GM18499 (cell line): ENCODE measurements at regions not wholly inside any gene's neighbourhood (a gene's known extent, or its start where the extent isn't known, plus 50 kb on each side); places are given as distances from the start of the nearest gene placed in this dataset.

Source experiments
- ATAC-seq: cut with Tn5 transposase; IDR thresholded peaks from one replicate; pipeline ENCODE4 v1.9.1; 2021; ENCODE audit warnings: moderate number of reproducible peaks; ENCODE audit not compliant: insufficient read depth, unreplicated experiment

DNA sequence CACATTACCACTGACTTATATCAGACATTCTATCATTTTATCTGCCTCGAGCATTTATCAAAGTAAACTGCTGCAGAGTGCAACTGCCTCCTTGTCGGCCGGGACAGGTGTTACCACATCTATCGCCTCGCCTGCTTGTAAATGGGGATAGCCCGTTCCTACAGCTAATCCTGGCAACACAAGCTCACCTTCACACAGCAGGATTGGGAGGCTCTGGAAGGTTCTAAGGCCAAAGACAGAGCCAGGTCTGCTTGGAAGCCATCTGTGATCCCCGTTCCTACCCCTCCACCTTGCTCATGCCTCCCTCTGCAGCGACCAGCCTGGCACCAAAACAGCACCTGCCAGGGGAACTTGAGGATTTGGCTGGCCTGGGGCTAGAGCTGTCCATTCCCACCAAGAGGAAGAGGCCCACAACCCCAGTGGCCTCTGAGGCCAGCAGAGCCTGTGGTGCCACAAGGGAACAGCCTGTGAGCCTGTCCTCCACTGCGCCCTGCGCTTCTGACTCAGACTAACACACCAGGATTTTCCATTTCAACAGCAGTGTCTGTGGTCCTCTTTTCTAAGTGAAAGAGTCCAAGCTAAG lies 114.8 kb upstream of the DIO3 start:
- no peak for ATAC-seq

DNA sequence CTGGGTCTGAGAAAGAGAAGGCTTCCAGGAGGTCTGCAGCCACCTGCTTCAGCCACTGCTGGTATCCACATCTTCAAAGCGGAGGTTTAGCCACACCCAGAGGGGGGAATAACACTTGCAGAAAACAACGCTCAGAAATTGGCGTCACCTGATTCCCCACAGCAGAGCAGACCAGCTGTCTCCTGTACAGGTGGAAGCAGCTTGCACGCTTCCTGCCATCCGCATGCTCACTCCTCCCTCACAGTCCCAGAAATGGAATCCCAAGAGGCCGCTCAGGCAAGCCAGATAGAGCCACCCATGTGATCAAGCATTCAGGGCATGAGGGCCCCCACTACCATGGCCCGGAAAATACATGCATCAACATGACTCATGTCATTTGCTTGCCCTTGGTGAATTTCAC lies 112.2 kb upstream of the DIO3 start:
- ATAC-seq = no peak

DNA sequence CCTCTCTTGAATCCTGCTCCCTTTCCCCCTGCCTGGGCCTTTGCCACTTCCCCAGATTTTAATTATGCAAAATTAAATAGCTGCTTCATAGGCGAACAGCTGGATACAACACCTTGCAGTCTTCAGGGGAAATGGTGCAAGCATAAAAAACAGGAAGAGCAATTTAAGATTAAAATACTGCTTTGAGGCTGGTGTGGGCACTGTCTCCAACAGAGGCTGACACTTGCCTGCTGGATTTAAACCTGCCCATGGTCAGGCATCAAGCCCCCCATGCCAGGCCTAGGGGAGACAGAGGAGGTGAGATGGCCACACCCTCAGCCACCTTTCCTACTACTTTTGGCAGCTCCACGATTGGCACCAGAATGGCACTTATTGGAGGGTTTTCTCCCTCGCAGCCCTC lies 110.1 kb upstream of the DIO3 start:
- no peak for ATAC-seq

DNA sequence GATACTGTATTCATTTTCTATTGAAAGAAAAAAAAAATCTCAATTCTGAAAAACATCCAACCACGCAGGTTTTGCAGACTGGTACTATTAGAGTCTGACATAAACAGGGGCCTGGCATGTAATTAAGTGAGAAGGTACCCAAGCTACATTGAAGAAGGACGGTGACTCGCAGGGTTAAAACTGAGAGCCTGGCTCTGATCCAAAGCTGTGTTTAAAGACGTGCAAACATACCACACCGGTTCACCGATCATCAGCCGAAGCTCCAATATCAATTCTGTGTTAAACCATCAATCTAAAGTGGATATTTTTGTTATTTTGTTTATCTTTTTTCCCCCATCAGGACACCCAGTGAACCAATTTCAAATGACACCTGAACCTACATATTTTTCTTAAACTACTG lies 108.1 kb upstream of the DIO3 start:
- no peak for ATAC-seq

DNA sequence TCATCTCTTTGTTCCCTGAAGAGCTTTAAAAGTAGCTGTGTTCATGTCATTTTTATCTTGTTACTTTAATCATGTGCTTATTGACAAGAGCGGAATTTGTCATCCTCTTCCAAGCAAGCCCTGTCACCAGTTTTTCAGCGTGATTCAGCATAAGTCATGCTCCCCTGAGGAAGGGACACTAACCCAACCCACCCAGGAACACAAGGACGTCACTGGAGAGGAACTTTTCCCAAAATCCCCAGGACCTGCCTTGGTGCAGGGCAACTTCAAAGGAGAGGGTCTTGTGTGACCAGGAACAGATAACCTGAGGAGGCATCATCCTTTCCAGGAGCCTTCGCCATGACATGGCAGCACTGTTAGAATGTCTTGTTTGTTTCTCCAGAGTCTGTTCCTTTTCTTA lies 107.1 kb upstream of the DIO3 start:
- ATAC-seq = no peak

DNA sequence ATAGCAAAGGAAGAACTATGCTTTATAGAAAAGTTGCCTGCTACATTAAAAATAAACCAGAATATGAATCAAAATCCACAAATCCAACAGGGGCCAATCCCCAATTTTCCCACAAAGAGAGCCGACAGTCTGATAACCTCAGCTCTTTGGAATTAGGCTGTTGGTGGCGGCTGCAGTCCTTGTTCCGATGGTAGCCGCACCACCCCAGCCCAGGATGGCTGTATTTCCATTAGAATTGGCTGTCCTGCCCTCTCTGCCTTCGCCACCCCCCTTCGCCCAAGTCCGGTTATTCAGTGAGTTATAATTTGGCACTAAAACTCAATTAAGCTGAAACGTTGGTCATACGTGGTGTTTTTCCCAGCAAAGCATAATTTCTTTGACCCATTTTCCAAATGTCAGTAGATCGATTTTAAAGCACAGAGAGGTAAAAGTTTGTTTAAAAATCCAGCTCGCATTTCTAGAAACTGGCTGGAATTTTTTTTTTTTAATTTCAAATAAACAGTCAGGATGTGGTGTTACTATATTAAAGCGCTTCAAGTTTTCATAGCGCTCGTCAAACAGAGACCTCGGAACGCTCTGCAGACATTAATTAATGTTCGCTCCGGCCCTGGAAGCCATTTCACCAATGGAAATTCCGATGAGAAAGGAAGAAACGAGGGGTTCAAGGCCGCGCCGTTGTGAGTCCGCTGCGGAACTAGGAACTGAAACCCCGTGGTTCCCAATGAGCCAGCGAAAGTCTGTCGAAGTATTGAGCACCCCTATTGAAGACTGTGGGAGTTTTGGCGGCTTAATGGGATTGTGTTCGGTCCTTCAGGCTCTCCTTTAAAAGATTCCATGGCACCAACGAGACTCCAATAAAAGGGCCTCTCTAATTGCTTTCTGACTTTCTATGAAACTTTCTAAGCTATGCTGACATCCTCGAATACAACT lies 104.8 kb upstream of the DIO3 start:
- ATAC-seq = no peak

DNA sequence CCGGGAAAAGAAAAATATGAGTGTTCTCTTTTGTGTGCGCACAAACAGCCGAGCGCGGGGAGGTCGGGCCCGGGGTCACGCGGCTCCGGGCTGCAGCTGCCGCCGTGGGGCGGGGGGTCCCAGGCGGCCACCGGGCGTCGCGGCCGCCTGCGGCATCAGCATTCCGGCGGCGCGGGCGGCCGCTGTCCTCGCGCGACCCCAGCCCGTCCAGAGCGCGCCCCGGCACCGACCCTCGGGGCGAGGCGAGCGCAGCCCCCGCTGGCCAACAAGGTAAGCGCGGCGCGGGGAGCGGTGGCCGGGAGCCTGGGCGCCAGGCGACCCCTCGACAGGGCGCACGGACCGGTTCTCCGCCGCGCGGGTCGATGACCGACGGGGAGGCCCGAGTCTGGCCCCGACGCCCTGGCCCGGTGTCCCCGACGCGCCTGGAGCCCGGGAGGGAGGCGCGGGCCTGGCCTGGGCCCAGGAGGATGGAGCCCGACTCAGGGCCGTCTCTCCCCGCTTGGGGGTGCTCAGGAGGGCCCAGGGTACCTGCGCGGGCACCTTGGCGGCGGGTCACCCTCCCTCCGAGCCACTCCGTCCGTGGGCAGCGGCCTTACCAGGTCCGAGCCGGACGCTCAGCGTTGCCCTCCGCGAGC lies 103.9 kb upstream of the DIO3 start:
- ATAC-seq = no peak

DNA sequence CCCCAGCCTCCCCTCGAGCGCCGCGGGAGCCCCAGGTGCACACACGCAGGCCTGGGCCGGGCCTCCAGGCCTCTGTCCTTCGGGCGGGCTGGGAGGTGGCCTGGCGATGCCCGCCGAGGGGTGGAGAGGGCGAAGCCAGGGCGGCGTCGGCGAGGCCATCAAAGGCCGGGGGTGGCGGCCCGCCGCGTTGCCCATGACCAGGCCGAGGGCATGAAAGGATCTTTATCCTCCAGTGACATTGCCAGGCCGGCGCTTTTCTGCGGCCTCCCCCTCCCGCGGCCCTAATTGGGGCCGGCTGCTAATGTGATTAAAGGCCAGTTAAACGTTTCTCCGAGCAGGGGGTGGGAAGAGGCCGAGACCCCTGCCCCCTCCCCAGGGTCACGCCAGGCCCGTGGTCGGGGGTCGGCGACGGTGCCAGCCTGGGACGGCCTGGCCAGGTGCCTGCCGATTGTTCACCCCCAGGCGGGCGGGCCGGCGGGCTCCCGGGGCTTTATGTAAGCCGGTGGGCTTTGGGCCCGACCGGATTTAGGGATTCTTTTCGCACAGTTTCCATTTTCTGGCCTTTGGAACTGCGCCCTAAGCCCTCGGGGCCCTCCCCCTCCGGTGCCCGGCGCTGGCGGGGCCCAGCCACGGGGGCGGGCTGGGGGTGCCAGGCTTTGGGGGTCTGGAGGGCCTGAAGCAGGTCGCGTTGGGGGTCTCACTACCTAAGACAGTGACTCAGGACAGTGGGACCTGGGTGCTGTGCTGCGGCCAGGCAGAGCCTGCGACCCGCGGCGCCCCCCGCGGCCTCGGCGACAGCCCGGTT lies 103.2 kb upstream of the DIO3 start:
- ATAC-seq = no peak

DNA sequence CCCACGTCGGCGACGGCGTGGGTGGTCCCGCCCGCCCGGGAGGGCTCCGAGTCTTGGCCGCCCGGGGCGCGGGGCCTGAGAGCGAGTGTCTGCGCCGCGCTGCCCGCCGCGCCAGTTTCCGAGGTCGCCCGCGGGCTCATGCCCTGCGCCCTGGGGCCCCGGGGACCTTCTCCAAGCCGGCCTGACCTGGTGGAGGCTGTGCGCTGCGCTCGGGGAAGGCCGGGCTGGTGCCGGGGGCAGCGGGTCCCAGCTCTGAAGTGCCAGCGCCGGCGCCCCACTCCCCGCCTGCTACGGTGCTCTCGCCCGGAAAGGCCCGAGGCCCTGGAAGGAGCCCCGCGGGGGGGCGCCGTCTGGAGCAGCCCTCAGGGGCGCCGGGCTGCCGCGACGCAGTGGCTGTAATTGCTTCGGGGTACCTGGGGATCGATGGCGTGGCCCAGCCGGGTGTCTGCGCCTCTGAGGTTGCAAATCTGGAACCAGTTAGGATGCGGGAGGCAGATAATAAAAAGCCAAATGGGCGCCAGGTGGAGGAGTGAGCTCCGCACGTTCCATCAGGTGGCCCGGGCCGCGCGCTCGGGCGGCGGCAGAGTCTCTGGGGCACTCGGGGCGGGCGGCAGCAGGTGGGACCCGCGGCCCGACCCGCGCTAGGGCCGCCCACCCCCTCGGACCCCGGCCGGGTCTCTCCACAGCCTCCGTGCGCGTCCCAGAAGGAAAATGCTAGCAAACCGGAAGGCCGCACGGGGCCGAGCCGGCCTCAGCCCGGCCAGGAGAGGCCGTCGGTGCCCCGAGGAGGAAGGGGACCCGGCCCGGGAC lies 102.3 kb upstream of the DIO3 start:
- no peak for ATAC-seq

DNA sequence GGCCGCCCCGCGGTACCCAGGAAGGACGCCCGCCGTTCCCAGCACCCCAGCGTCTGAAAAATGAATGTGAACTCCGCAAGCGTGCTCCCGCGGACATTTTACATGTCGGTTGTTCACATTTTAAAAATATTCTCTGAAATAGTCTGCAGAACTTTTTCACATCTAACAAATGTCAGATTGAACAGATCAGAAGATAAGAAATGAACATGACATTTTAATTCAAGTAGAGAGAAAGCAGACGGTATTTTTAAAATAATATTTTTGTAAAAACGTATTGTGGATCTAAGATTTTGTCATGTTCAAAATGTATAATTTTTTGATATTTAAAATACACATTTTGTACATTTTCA lies 101.8 kb upstream of the DIO3 start:
- ATAC-seq = no peak

DNA sequence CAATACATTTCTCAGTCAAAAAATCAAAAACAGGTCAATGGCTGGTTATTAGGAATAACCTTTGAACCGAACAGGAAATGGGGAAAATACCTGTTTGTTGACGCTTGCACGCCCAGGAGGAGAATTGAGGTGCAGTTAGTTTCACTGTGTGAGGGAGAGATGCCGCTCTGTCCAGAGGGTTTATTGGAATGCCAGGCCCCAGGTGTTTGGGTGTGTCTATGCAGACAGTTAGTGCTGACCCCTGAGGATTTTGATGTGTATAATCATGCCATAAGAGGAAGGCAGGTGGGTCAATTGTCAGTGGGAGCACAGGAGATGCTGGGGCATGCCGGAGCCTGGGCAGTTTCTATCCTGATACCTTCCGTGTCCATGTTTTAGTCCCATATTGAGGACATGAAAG lies 100.8 kb upstream of the DIO3 start:
- no peak for ATAC-seq

DNA sequence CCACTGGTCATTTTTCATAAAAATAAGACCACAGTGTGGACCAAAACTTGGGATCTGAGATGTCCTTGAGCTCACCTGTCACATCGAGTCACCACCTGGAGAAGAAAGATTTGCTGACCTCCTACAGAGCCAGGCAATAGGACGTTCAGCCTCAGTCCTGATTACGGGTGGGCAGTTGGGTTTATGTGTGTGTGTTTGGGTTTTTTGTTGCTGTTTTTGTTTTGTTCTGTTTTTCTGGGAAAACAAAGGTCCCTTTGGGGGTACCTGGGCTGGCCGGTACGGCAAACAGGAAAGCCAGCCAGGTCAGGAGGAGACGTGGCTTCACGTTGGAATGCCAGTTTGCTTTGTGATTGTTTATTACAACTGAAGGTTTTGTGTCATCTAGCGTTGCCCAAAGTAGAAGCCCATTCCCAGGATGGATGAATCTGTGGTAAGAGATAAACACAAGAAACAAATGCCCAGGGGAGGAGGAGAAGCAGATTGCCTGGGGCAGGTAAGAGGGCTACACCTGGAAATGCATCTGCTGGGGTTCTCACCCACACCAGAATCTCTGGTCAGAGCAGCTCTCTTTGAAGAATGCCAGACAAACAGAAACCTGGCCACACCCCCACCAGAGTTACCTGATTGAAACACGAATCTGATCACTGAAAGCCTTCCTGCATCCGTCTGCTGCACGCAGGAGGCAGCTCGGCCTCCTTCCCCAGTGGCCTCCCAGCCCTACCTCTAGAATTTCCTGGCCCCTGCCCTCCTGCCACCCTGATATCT lies 100.1 kb upstream of the DIO3 start:
- ATAC-seq = no peak

DNA sequence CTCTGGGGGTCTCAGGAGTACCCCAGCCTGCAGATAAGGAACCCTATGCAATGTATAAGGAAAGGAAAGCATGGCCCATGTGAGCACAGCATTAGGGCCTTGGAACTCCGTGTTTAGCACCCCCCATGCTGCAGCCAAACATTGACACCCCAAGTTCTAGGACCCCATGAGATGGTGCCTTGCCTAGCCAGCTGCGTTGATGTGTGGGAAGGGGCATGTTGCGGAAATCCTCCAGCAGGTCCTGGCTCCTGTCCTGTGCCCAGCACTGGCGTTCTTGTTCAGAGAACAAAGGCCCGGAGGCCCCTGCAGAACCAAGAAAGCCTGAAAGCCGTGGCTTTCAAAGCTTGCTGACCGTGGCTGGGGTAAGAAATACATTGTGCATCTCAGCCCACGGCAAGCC lies 99.4 kb upstream of the DIO3 start:
- ATAC-seq = no peak

DNA sequence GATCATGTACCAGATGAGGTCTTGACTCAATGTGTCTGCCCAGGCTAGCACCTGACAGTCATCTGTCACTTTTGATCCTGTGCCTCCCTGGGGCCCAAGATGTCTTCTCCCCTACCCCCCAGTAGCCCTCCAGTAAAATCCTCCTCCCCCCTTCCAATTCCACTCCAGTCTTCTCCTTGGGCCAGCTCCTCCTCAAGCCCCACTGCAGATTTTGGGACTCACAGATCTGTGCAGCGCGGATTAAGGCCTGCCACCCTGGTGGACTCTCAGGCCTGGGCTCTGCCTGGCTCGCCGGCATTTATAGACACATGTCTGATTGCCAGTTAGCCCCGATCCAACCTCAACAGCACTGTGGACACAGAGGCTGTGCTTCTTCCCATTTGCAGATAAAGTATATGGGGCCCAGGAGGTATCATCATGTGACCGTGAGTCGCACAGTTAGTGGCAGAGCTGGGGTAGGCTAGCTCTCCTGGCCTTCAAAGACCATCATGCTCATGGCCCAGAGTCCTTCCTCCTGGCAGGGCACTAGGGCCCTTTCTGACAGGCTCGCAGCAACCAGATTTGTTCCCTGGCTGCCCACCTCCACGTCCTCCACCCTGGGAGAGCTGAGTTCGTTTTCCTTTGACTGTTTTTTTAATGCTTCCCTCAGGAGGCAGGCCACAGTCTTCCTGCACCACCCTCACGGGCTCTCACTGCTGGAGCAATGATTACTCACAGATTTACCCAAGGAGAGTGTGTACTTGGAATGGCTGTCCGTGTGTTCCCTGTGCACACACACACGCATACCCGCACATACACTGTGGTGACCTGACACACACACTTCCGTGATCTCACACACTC lies 98.3 kb upstream of the DIO3 start:
- no peak for ATAC-seq

DNA sequence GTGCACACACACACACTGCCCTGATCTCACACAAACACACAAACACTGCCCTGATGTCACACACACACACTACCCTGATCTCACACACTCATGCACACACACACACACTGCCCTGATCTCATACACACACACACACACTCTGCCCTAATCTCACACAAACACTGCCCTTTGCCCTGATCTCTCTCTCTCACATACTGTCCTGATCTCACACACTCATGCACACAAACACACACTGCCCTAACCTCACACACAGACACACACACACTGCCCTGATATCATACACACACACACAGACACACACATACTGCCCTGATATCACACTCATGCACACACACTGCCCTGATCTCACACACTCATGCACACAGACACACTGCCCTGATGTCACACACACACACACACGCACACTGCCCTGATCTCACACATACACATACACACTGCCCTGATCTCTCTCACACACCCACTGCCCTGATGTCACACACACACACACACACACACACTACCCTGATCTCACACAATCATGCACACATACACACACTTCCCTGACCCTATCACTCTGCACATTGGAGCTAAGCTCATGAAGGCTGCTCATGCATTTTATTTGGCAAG lies 97.6 kb upstream of the DIO3 start:
- ATAC-seq = no peak

DNA sequence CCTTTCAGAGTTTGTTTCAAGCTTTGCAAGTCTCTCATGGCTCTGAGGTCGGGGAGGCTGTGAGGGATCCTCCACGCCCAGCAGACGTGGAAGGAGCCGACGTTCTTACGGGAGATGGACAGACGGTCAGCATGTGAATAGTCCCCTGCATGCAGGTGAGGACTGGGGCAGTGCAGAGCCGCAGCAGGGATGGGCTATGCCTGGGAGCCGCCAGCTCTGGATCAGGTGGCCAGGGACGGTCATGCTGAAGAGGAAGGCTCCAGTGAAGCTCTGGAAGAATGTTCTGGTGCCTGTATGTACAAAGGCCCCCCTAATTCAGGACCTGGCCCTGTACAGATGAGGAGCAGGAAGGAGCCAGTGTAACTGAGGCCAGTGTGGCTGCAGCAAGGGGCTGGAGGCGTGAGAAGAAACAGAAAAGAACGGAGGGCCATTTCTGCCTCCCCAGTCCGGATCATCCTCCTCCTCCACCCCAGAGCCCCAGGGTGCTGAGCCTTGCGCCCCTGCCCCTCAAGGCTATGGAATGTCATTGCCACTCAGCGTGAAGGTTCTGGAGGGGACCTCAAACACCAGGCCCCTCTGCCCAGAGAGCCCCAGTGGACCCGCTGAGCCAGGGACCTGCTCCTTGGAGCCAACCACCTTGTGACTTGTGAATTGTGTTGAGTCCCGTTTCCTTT lies 96.8 kb upstream of the DIO3 start:
- no peak for ATAC-seq

DNA sequence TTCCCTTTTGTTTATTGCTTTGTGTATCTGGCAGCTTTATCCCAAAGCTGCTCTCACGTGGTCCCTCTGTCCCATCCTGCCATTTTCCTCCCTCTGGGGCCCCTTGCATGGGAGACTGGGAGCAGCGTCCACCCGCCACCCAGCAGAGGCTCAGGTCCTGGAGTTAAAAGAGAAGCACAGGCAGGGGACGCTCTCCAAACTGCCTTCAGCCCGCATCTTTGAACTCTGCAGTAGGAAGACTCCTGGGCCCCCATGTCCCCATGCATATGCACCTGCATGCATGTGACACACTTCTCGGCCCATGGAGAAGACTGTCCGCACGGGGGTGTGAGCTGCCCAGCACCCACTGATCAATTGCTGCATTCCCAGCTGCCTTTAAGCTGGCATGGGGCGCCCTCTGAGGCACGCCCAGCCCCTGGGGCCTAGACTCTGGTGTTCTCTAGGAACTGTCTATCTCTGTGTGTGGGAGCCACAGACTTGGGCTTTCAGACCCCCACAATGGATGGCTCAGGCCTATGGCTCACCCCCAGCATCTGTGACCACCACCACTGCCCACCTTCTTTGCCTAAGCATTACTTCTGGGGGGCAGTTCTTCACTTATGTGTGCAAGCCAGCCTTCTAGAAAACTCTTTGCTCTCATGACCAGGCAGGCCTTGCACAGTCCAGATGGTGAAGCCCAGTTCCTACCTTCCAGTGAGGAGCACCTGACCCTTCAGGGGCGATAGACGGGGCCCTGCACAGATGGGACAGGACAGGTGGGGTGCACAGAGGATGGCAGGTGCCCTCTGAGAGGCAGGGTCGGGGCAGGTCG lies 96.1 kb upstream of the DIO3 start:
- no peak for ATAC-seq
